ENCODE measurements at regions not wholly inside any gene's neighbourhood (a gene's known extent, or its start where the extent isn't known, plus 50 kb on each side); places are given as distances from the start of the nearest gene placed in this dataset.
"Not testable (repeated sequence)": the region's sequence is repeated elsewhere in the genome, so short reads cannot be mapped to it uniquely, and the experiment has no call there.

DNA sequence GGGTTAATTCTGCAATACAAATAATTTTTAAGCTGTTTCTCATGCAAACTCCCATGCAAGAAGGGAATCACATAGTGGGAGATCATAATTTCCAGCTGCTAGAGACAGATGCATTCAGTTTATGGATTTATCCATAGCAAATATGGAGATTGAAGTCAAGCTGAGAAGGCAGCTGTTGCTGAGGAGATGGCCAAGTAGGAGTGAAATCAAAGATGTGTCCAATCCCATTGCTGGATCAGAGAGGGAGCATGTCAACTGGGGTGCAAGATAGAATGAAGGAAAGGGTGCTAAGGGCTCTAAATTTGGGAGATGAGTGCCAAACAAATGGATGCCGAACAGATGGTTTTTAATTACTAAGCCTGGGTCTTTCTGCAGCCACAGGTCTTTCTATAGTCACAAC, 504.5 kb downstream of the NFIB start:
- no peak for DNase-seq

DNA sequence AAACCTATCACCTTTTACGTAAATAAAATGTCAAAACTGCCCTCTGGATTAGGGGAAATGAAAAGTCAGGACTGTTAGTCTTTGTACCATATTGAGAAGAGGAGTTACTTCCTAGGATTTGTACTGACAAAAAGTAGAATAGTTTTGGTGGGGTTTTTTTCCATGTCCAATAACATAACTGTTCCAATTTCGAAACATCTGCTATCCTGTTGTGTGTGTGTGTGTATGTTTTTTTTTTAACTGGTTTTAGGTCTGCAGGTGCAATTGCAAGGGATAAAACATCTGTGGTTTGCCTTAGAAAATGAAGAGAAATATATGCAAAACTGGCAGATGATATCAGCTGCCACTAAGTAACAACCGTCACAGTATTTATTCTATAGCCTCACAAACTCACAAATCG, 506.8 kb downstream of the NFIB start:
- DNase-seq = no peak

DNA sequence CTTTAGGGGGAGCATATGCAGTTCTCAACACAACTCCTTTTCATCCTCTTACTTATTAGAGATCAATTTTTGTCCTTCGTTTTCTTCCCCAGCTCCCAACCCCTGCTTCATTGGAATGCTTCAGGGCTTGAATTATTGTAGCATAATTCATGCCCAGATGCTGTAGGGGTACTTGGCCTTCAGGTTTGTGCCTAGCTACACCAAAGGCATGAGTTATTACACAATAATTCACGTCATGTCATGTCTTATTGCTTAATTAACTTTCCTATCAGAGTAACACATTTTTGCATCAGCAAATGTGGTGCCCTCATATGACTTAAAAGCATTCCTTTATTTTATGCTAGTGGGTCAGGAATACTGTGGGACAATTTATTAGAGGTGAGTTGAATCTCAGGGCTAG, 507.2 kb downstream of the NFIB start:
- no peak for DNase-seq

DNA sequence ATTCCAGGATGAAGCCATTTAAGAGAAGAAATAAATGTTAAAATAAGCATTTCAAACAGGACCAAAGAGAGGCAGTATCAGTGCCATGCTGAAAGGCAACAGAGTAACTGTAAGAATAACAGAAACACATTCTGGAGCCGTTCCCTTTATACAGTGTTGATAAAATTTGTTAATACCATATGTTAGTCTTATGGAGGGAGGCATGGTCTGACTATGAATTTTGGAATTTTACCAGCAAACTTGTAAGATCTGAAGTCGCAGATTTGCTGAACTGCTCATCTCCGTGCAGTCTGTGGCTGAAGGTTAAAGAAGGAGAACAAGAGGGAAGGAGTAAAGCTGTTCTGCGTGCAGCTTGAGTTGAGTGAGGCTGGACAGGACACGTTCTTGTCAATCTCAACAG, 508.4 kb downstream of the NFIB start:
- DNase-seq = no peak

- no peak for DNase-seq
These were observed 509.4 kb downstream of the NFIB start for GRCh38 chr9:13804532-13804931.

- no peak for DNase-seq
These were observed 513.2 kb downstream of the NFIB start for GRCh38 chr9:13800776-13801175.

DNA sequence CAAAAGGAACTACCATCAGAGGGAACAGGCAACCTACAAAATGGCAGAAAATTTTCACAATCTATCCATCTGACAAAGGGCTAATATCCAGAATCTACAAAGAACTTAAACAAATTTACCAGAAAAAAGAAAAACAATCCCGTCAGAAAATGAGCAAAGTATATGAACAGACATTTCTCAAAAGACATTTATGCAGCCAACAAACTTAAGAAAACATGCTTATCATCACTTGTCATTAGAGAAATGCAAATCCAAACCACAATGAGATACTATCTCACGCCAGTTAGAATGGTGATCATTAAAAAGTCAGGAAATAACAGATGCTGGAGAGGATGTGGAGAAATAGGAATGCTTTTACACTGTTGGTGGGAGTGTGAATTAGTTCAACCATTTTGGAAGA, 516.2 kb downstream of the NFIB start:
- not testable (repeated sequence) for DNase-seq

DNA sequence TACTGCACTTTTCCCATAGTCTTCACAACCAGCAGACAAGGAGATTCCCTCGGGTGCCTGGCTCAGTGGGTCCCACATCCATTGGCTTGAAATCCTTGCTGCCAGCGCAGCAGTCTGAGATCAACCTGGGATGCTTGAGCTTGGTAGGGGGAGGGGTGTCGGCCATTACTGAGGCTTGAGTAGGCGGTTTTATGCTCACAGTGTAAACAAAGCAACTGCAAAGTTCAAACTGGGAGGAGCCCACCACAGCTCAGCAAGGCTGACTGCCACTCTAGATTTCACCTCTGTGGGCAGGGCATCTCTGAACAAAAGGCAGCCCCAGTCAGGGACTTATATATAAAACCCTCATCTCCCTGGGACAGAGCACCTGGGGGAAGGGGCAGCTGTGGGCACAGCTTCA, 512.3 kb upstream of the MPDZ start:
- no peak for DNase-seq

GRCh38 chr9:13790055-13790454, 510.6 kb upstream of the MPDZ start:
- DNase-seq = no peak

DNA sequence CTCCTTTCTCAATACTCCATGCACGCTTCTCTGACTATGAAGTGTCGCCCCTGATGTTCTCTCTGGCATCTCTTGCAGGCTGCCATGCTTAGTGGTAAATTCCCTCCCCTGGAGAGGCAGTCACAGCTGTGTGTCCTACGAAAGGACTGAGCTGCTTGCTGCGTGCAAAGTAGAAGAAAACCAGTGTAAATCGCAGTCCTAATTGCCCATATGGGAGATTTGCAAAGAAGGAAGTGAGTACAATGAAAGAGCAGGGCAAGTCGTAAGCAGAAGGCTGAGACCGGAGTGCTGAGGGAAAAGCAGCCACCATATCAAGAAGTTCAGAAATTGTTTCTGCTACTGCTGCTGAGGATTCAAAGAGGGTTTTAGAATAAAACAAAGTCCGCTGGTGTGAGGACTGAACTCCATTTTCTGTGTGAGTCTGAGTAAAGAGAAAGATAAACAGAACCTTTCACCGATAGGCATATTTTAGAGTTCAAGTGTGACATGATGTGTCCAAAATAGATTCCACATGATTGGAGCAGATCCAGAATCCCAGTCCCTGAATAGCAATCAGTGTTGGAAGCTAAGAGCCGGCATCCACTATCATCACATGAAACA, 507.8 kb upstream of the MPDZ start:
- no peak for DNase-seq

- no peak for DNase-seq
These were observed 507.2 kb upstream of the MPDZ start for GRCh38 chr9:13786711-13787110.

DNA sequence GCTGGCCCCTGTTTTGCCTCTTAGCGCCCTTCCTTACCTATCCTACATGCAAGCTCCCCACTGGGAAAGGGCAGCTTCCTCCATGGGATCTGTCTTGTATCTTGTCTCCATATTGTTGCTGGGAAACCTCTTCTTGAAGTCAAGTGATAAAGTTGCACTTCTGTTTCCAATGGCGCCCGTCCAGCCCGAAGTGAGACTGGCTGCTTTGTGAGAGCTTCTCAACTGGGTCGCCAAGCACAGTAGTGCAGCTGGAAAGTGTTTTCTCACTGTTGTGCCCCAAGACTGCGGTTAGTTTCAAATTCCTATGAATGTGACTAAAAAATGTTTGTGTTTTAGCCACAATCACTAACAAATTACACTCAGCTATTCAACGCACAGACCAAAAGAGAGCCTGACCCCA, 506.6 kb upstream of the MPDZ start:
- DNase-seq = no peak

DNA sequence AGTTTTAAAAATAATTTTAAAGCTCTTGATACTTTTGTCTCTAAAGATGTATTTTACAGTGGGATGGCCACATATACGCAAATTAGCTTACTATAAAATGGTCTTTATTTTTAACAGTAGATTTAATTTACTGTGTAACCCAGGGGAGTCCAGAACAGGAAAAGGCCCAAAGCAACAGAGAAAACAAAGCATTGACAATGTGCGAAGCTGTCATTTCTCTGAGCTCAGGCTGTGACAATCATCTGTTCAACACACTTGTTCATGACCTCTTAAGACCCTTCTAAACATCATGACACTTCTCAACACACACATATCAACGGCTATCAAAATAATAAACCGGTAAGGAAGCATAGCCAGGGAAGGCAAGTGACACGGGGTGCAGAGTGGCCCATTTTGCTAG, 499.6 kb upstream of the MPDZ start:
- DNase-seq = no peak

- no peak for DNase-seq
These were observed 499.1 kb upstream of the MPDZ start for GRCh38 chr9:13778631-13779030.

- no peak for DNase-seq
These were observed 491.5 kb upstream of the MPDZ start for GRCh38 chr9:13770956-13771355.

DNA sequence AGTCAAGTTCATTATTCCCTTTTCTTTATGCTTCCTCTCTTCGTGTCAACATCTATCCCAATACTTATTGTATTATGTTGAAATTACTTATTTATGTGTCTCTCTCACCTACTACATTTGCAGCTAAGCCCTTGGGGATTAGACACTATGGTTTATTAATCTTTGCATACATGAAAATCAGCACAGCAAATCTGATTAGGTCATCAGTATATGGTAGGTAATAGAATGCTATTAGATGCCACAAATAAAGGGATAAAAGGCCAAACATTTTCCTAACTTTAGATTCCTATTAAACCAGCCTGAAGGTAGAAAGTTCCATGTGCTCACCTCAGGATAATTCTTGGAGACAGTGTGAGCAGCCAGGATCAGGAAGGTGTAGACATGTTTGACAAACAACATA, 490.1 kb upstream of the MPDZ start:
- DNase-seq = no peak

- no peak for DNase-seq
These were observed 489.5 kb upstream of the MPDZ start for GRCh38 chr9:13769006-13769405.

DNA sequence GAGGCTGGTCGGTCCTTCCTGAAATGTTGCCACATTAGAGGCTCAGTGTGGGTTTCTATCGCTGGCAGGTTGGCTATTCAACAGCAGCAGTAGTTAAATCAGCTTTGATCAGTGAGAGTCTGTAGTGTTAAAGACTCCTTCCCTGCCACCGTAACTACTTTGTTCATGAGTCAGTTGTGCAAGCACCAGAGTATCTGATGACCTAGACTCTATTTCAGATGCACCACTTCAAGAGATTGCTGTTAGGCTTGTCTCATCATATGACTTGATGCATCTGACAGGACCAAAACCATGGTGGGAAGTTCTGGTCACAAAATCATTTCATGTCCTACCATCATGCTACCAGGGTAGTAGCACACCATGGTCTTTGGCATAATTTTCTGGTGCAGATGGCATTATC, 482.7 kb upstream of the MPDZ start:
- DNase-seq = no peak

DNA sequence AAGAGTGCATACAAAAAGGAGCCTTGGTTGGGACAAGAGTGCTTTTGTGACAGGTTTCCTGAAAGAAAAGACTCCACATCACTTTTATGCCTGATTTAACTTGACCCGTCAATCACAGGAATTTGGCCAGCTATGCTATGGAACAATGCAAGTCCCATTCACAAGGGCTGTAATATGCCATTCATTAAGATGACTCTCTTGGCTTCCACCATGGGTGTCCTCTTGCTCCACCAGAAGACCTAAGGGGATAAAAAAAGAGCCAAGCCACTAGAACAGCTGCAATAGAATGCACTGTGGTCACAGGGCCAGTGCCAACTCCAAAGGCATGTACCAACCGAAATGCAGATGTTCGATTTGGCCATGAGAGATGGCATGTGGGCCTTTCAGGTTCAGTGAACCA, 480.1 kb upstream of the MPDZ start:
- DNase-seq = no peak

DNA sequence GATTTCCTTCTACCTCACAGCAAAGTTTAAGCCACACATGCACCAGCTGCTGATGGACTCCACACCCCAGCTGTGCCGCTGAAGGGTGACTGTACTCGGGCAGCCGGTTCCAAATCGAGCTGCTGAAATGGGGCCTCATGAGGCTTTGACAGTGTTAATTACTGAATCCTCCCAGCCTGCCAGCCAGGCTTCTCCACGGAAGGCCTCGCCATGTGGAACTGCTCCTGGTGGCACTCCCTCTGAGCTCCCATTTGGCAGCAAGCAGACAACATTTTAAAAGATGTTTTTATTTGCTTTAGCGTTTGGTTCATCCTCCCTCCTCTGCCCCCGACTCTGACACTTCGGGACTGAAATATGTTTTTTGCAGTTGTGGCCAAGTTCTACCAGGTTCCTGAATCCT, 479.4 kb upstream of the MPDZ start:
- DNase-seq = no peak

DNA sequence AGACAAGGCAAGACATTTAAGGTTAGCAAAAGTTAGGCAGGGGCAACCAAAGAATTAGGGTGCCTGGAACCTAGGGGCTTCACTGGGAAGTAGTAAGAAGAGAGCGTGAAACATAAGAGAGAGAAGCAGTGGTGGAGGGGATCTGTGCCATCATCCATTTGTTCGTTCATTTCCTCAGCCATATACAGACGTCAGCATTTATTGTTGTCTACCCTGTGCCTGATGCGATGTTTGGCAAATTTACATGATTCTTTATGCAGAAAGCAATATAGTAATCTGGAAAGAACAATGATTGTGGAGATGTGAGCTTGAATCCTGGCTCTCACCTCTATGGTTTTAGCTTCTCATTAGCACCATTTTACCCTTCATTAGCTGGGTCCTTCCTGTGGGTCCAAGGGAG, 477.5 kb upstream of the MPDZ start:
- no peak for DNase-seq

- DNase-seq = no peak
These were observed 476.1 kb upstream of the MPDZ start for GRCh38 chr9:13755551-13755950.

DNA sequence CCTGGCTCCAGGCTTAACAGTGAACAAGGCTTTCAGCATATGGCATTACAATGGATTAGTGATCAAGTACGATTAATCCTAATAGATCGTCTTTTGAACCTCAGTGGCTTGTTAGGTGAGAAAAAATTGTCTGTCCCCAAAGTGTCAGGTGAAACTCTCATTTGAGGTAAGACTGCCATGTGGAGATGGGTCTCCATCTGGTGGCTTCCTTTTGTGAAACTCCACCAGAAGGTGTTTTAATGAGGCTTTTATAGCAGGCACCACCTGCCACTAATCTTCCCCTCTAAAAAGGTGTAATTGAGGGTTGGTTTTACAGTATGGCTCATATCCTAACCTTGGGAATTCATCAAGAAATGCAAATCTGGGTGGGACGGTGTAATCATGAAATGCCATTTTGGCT, 471.1 kb upstream of the MPDZ start:
- DNase-seq = no peak

GRCh38 chr9:13750061-13750460, 470.6 kb upstream of the MPDZ start:
- DNase-seq = no peak

DNA sequence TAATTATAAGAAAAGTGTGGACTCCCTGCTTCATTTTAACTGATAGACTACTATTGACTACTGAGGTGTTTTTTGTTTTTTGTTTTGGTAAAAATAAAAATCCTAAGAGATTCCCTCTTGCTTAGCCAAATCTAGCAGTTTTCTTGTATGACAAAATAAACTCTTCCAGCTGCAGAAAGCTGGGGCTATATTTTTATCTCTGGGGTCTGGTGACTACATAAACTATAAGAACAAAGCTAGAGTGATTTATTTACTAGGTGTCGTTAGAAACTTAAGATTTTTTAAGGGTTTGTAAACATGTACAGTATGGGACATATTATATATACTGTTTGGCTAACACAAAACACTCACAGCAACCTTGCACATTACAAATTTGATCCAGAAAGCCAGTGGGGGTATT, 467.4 kb upstream of the MPDZ start:
- no peak for DNase-seq
